ENCODE measurements at regions not wholly inside any gene's neighbourhood (a gene's known extent, or its start where the extent isn't known, plus 50 kb on each side); places are given as distances from the start of the nearest gene placed in this dataset.

- ATAC-seq (no peak), DNase-seq (no peak)
Observed at GRCh38 chr5:125176005-125176390, 429.6 kb upstream of the ZNF608 start.

GRCh38 chr5:125177340-125177739 is 430.9 kb upstream of the ZNF608 start:
- ATAC-seq: no peak
- no peak for DNase-seq

DNA sequence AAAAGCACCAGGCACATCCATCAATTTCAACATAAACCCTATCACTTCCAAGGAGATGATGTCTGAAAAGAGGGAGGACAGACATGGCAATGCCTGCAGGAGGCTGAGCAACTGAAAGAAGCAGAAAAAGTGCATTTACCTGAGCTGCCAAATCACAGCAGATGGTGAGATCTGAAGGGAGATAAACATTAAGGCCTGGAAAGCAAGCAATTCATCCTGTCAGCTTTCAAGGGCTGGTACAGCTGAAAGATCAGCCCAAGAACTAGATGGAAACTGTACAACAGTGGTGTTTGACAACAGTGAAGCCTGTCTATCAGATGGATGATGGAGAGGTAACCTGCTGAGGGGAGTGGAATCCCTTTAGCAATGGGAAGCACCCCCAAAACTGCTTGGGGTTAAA is 433.2 kb upstream of the ZNF608 start:
- no peak for DNase-seq
- no peak for ATAC-seq

- ATAC-seq: no peak
- no peak for DNase-seq
Observed at GRCh38 chr5:125180231-125180829, 433.9 kb upstream of the ZNF608 start.

GRCh38 chr5:125181159-125181558 is 434.7 kb upstream of the ZNF608 start:
- ATAC-seq (no peak), DNase-seq (no peak)

GRCh38 chr5:125181955-125182354 is 435.5 kb upstream of the ZNF608 start:
- ATAC-seq (no peak), DNase-seq (no peak)

GRCh38 chr5:125185740-125186139 is 439.3 kb upstream of the ZNF608 start:
- DNase-seq (no peak), ATAC-seq (no peak)

DNA sequence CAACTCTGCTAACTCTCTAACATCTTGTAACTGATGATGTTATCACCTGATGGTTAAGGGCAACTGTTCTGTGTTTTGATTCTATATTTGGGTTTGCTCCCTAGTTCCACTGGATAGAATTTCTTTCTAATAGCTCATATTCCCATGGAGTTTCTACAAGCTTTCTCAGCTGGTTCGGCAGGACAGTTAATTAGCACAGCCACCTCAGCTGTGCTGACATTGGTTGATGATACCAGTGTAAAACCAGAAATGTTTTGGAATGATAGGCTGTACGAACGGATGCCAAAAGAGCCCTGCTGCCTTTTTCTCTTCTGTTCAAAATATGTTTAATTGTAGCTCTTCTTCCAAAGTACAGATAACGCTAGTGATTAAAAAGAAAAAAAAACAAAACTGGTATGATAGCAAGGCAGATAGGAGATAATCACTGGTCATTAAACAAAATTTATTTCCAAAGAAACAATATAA is 440.5 kb upstream of the ZNF608 start:
- no peak for DNase-seq
- no peak for ATAC-seq

DNA sequence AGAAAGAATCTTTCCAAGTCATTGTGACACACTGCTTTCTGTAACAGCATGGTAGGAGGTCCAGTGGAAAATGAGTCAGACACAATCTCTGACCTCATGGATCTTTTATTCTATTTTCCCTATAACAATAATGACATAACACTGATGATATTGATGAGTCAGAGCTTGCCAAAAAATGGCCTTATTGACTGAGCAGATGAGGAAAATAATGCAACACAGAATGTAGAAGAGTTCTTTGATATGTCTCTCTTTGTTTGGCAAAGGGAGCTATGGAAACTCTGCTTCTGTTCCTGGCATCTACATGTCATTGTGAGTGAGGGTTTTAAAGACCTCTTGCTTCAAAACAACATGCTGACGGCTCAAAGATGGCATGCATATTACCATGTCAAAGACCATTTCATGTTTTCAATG is 443.1 kb upstream of the ZNF608 start:
- ATAC-seq: no peak
- DNase-seq: no peak

DNA sequence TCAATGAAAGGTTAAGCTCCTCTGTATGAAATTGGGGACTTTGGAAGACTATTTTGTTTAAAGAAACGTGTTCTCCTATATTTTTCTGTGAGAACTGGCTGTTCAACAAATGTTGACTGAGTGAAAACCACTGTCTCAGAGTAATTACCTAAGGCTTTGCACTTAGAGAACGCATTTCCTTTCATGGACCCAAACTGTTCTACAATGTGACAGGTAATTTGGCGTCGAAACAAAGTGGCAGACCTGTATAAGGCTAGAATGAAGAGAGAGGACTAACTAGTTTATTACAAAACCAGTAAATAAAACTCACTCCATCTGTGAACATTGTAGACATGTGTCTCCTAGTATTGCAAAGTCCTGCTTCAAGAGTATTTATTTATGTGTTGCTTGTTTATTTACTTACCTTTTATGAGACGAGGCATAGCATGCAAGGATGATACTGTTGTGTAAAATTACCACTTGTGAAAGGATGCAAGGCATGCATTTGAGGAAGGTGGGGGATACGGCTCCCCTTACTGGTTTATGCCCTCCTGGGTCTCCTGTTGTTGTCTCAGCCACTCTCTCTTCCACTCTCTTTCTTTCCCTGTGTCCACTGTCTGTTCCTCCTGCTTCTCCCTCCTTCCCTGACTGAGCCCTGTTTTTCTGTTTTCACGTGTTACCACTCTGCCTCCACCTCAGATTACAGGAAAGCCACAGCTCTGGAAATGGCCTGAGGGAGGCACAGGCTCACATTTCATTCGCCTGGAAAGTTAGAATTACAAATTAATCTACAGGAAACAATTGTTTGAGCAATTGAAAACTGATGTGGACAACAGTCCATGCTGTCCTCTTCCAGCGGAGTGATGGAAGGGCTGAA is 444.0 kb upstream of the ZNF608 start:
- DNase-seq: no peak
- no peak for ATAC-seq

- ATAC-seq: no peak
- DNase-seq: no peak
Observed at GRCh38 chr5:125194883-125195282, 448.4 kb upstream of the ZNF608 start.

GRCh38 chr5:125196481-125197111 is 450.2 kb upstream of the ZNF608 start:
- no peak for ATAC-seq
- no peak for DNase-seq

GRCh38 chr5:125197321-125197720 is 450.9 kb upstream of the ZNF608 start:
- ATAC-seq: no peak
- DNase-seq: no peak

- DNase-seq (no peak), ATAC-seq (no peak)
Observed at GRCh38 chr5:125198270-125198974, 452.0 kb upstream of the ZNF608 start.

DNA sequence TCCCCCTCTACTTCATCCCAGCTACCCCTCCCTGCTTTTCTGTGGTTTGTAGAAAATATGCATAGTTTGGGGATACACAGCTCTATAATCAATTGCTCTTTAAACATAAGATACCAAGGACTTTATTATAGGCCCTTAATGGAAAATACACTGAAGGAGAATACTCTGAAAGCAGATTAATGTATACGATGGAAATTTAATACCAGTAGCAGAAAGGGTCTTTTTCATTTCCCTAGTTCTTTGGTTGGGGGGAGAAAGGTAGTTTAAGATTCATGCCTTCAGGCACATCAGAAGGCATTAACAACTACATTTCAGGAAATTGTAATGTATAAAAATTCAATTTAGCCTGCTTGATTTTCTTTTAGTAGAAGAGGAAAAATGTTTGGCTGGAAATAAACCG is 452.9 kb upstream of the ZNF608 start:
- ATAC-seq: no peak
- no peak for DNase-seq

DNA sequence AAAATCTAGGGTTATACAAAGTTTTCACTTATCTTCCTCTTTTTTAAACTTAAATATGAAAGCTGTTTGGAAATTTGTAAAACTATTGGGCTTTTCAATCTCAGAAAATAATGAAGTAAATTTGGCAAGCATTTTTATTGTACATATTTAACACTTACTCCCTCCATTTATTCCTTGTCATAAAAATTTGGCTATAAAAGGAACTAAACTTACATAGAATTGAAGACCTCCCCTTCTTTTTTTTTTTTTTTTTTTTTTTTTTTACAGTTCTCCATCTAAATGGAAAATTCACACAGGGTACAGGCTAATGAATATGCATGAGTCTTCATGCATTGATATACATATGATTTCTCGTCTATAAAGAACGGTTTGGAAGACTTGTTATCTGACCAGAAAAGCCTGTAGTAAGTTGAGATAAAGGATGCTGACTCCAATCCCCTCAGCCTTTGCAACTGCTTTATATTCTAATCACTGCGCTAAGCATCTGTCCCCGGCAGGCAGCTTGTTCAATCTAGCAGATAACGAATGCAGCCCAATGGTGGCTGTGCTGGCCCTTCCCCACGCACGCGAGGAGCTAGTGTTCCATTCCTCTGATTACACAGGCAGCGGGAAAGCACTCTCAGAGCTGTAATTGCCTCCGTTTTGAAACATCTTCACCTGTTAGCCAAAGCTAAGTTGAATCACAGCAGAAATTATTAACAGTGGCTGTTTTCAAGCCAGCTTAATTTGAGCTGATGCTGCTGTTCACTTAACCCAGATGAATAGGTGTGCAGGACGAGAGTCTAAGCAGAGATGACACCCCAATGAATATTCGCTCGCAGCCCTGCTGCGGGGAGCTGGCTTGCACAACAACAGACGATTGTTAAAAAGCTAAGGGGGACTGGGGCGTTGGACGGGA is 453.8 kb upstream of the ZNF608 start:
- no peak for DNase-seq

DNA sequence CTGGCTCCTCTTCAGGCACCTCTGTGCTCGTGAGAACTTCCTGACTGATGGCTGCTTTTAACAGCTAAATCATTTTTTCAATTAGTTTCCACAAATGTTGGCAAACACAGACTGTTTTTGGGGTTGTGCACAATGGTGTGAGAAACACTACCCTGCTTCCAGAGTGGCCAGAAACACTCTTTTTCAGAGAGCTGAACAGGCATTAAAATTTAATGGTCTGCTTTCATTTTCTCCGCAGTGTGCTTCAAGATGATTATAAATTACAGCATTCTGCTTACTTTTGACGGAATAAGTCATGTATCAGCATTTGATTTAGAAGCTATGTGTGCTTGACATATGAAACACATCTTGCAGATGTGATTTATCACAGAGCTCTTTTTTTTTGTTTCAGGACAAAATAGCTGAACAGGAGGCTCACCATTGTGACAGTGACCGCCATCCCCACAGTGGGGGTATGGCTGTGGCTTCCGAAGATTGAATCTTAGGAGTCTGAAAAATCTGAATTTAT is 454.5 kb upstream of the ZNF608 start:
- no peak for ATAC-seq
- no peak for DNase-seq

More for the DNA sequence above, 453.8 kb upstream of the ZNF608 start:
- ATAC-seq: no peak

DNA sequence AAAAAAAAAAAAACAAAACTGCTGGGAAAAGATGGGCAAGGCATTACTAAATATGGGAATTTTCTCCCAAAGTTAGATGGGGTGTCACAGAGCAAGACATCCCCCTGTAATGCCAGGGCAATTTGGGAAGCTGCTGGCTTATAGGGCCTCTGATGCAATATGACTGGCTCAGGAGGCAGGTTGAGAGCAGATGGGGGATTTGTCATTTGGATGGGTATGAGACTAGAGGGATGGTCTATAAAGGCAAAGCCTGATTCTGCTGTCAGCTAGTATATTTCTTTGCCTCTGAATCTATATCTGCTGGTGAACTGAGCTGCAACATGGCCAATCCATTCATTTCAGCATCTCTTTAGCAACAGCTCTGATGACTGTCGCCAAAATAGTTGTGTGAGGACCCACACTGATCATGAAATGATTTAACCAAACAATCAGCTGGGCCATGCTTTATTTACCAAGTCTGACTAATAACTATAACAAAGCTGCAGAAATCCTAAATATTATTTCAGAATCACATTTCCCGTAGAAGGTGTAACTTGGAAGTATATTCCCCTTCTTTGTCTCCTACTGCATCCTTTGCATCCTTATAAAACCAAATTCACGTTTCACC is 455.1 kb upstream of the ZNF608 start:
- DNase-seq (no peak), ATAC-seq (no peak)

DNA sequence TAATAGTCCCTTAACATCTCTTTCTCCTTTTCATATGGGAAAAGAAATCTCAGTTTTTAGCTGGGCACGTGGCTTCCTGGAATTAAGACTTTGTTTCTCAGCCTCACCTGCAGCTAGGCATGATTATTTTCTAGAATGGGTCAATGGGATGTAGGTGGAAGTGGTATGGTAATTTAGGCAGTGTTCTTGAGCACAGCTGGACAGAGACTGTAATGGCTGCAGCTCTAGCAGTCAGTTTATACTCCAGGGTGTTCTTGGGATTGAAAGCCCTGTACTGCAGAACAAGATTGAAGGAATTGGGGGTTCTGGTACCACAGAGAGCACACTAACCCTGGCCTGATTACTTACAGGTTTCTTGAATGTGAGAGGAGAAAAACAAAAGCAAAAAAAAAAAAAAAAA is 455.9 kb upstream of the ZNF608 start:
- no peak for DNase-seq
- ATAC-seq: no peak

DNA sequence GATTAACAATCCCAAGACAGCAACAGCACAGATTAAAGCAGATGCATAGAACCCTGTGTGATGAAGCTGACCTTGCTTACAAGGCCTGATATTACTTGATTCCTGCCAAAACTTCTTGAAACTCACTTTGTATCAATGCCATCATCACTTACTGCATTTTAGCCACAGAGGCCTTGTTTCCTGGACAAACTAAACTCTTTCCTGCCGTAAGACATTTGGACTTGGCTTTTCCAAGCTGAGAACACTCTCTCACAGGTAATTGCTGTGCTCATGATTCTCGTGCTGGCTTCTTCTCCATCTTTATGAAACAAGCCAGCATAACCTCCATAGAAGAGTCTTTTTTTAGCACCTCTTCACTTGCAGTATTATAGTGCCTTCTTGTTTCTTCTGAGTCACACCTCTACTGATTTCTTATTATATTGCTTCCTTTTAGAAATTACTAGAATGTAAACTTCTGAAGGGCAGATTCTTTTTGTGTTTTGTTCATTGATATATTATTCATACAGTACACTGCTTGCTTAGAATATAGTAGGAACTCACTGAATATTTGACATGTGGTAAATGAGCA is 456.5 kb upstream of the ZNF608 start:
- ATAC-seq: no peak

DNA sequence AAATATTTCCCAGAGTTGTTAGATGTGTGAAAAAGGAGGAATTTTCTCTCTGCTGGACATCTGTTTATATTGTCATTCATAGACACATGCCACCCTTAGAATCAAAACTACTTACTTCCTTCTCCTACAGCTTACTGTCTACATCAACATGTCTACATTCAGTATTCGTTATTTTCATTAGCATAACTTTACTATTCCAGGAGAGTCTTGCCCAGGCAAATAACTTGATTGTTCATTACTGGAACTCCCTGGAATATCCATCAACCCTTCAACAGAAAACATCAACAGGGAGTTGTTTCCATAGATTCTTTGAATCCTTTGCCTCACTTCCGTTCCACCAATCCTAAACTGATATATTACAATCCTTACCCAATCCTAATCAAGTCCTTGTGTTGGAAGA is 457.5 kb upstream of the ZNF608 start:
- no peak for ATAC-seq
- DNase-seq: no peak

More for the DNA sequence above, 456.5 kb upstream of the ZNF608 start:
- DNase-seq: no peak

All from stimulated activated naive CD8-positive, alpha-beta T cell treated with anti-CD3 and anti-CD28 coated beads, Interleukin-15, Interleukin-2, amounts not matched to agents 100 U/mL and 50 U/mL, for 24 hours (primary cell).